ENCODE measurements at regions not wholly inside any gene's neighbourhood (a gene's known extent, or its start where the extent isn't known, plus 50 kb on each side); places are given as distances from the start of the nearest gene placed in this dataset.

- H3K4me1 ChIP-seq (ENCODE audit: control insufficient read depth, low read depth, low read length), result no peaks in the 10 kb centered on the region
These were observed 424.4 kb downstream of the C3orf38 start for GRCh38 chr3:88574146-88574545.

GRCh38 chr3:88584451-88584850, 434.7 kb downstream of the C3orf38 start:
- peaks cover 8% of the 10 kb centered on the region for H3K4me1 ChIP-seq (ENCODE audit: control insufficient read depth, low read depth, low read length)
- H3K36me3 ChIP-seq (ENCODE audit: control insufficient read depth, low read depth, low read length), result no peaks in the 10 kb centered on the region
- H3K27me3 ChIP-seq (ENCODE audit: control insufficient read depth, insufficient read depth, low read length), result no peaks in the 10 kb centered on the region
- no peak overlapping the region for H3K9ac ChIP-seq (ENCODE audit: low read length)
- no peaks in the 10 kb centered on the region for H3K9me3 ChIP-seq (ENCODE audit: control insufficient read depth, low read depth, low read length)
- H3K4me3 ChIP-seq (ENCODE audit: low read length), result no peak overlapping the region
- H3K27ac ChIP-seq (ENCODE audit: low read length), result no peak overlapping the region

More at GRCh38 chr3:88574146-88574545, 424.4 kb downstream of the C3orf38 start:
- no peaks in the 10 kb centered on the region for H3K27me3 ChIP-seq (ENCODE audit: control insufficient read depth, insufficient read depth, low read length)
- no peaks in the 10 kb centered on the region for H3K9me3 ChIP-seq (ENCODE audit: control insufficient read depth, low read depth, low read length)
- no peak overlapping the region for H3K9ac ChIP-seq (ENCODE audit: low read length)
- no peak overlapping the region for H3K27ac ChIP-seq (ENCODE audit: low read length)
- no peak overlapping the region for H3K4me3 ChIP-seq (ENCODE audit: low read length)
- no peaks in the 10 kb centered on the region for H3K36me3 ChIP-seq (ENCODE audit: control insufficient read depth, low read depth, low read length)

GRCh38 chr3:88586121-88586640, 436.4 kb downstream of the C3orf38 start:
- peaks cover 10% of the 10 kb centered on the region for H3K4me1 ChIP-seq (ENCODE audit: control insufficient read depth, low read depth, low read length)
- H3K27me3 ChIP-seq (ENCODE audit: control insufficient read depth, insufficient read depth, low read length), result no peaks in the 10 kb centered on the region
- no peak overlapping the region for H3K9ac ChIP-seq (ENCODE audit: low read length)
- H3K27ac ChIP-seq (ENCODE audit: low read length), result no peak overlapping the region
- no peak overlapping the region for H3K4me3 ChIP-seq (ENCODE audit: low read length)
- H3K9me3 ChIP-seq (ENCODE audit: control insufficient read depth, low read depth, low read length), result no peaks in the 10 kb centered on the region
- H3K36me3 ChIP-seq (ENCODE audit: control insufficient read depth, low read depth, low read length), result no peaks in the 10 kb centered on the region

GRCh38 chr3:88589138-88589537, 439.4 kb downstream of the C3orf38 start:
- Histone ChIP-seq H3K4me1 (ENCODE audit: control insufficient read depth, low read depth, low read length) (peaks cover 10% of the 10 kb centered on the region), H3K9ac (ENCODE audit: low read length) (no peak overlapping the region), H3K27ac (ENCODE audit: low read length) (no peak overlapping the region), H3K36me3 (ENCODE audit: control insufficient read depth, low read depth, low read length) (no peaks in the 10 kb centered on the region), H3K27me3 (ENCODE audit: control insufficient read depth, insufficient read depth, low read length) (no peaks in the 10 kb centered on the region), H3K4me3 (ENCODE audit: low read length) (no peak overlapping the region), H3K9me3 (ENCODE audit: control insufficient read depth, low read depth, low read length) (no peaks in the 10 kb centered on the region)

GRCh38 chr3:88595026-88595425, 445.3 kb downstream of the C3orf38 start:
- Histone ChIP-seq H3K9me3 (ENCODE audit: control insufficient read depth, low read depth, low read length) (no peaks in the 10 kb centered on the region), H3K4me1 (ENCODE audit: control insufficient read depth, low read depth, low read length) (no peaks in the 10 kb centered on the region), H3K27ac (ENCODE audit: low read length) (no peak overlapping the region), H3K4me3 (ENCODE audit: low read length) (no peak overlapping the region), H3K9ac (ENCODE audit: low read length) (no peak overlapping the region), H3K27me3 (ENCODE audit: control insufficient read depth, insufficient read depth, low read length) (no peaks in the 10 kb centered on the region), H3K36me3 (ENCODE audit: control insufficient read depth, low read depth, low read length) (no peaks in the 10 kb centered on the region)

- H3K9ac ChIP-seq (ENCODE audit: low read length), result no peak overlapping the region
- no peak overlapping the region for H3K4me3 ChIP-seq (ENCODE audit: low read length)
- no peak overlapping the region for H3K27ac ChIP-seq (ENCODE audit: low read length)
- H3K4me1 ChIP-seq (ENCODE audit: control insufficient read depth, low read depth, low read length), result no peaks in the 10 kb centered on the region
- no peaks in the 10 kb centered on the region for H3K27me3 ChIP-seq (ENCODE audit: control insufficient read depth, insufficient read depth, low read length)
- H3K9me3 ChIP-seq (ENCODE audit: control insufficient read depth, low read depth, low read length), result no peaks in the 10 kb centered on the region
- H3K36me3 ChIP-seq (ENCODE audit: control insufficient read depth, low read depth, low read length), result no peaks in the 10 kb centered on the region
These were observed 446.7 kb downstream of the C3orf38 start for GRCh38 chr3:88596451-88596850.

GRCh38 chr3:88610820-88611219, 461.1 kb downstream of the C3orf38 start:
- Histone ChIP-seq H3K36me3 (ENCODE audit: control insufficient read depth, low read depth, low read length) (no peaks in the 10 kb centered on the region), H3K27ac (ENCODE audit: low read length) (no peak overlapping the region), H3K4me1 (ENCODE audit: control insufficient read depth, low read depth, low read length) (no peaks in the 10 kb centered on the region), H3K9ac (ENCODE audit: low read length) (no peak overlapping the region), H3K9me3 (ENCODE audit: control insufficient read depth, low read depth, low read length) (no peaks in the 10 kb centered on the region), H3K4me3 (ENCODE audit: low read length) (no peak overlapping the region), H3K27me3 (ENCODE audit: control insufficient read depth, insufficient read depth, low read length) (no peaks in the 10 kb centered on the region)

- Histone ChIP-seq H3K27ac (ENCODE audit: low read length) (no peak overlapping the region), H3K9ac (ENCODE audit: low read length) (no peak overlapping the region), H3K4me3 (ENCODE audit: low read length) (no peak overlapping the region), H3K4me1 (ENCODE audit: control insufficient read depth, low read depth, low read length) (no peaks in the 10 kb centered on the region), H3K36me3 (ENCODE audit: control insufficient read depth, low read depth, low read length) (no peaks in the 10 kb centered on the region), H3K27me3 (ENCODE audit: control insufficient read depth, insufficient read depth, low read length) (no peaks in the 10 kb centered on the region), H3K9me3 (ENCODE audit: control insufficient read depth, low read depth, low read length) (no peaks in the 10 kb centered on the region)
These were observed 462.1 kb downstream of the C3orf38 start for GRCh38 chr3:88611826-88612326.

- Histone ChIP-seq H3K36me3 (ENCODE audit: control insufficient read depth, low read depth, low read length) (no peaks in the 10 kb centered on the region), H3K4me1 (ENCODE audit: control insufficient read depth, low read depth, low read length) (no peaks in the 10 kb centered on the region), H3K9ac (ENCODE audit: low read length) (no peak overlapping the region), H3K27ac (ENCODE audit: low read length) (no peak overlapping the region), H3K4me3 (ENCODE audit: low read length) (no peak overlapping the region), H3K27me3 (ENCODE audit: control insufficient read depth, insufficient read depth, low read length) (no peaks in the 10 kb centered on the region), H3K9me3 (ENCODE audit: control insufficient read depth, low read depth, low read length) (no peaks in the 10 kb centered on the region)
These were observed 466.7 kb downstream of the C3orf38 start for GRCh38 chr3:88616413-88616812.

- no peak overlapping the region for H3K27ac ChIP-seq (ENCODE audit: low read length)
- no peaks in the 10 kb centered on the region for H3K9me3 ChIP-seq (ENCODE audit: control insufficient read depth, low read depth, low read length)
- H3K9ac ChIP-seq (ENCODE audit: low read length), result no peak overlapping the region
- H3K27me3 ChIP-seq (ENCODE audit: control insufficient read depth, insufficient read depth, low read length), result no peaks in the 10 kb centered on the region
- H3K4me1 ChIP-seq (ENCODE audit: control insufficient read depth, low read depth, low read length), result no peaks in the 10 kb centered on the region
- no peak overlapping the region for H3K4me3 ChIP-seq (ENCODE audit: low read length)
- no peaks in the 10 kb centered on the region for H3K36me3 ChIP-seq (ENCODE audit: control insufficient read depth, low read depth, low read length)
These were observed 467.5 kb downstream of the C3orf38 start for GRCh38 chr3:88617283-88617682.

- H3K4me3 ChIP-seq (ENCODE audit: low read length), result no peak overlapping the region
- no peaks in the 10 kb centered on the region for H3K4me1 ChIP-seq (ENCODE audit: control insufficient read depth, low read depth, low read length)
- H3K9ac ChIP-seq (ENCODE audit: low read length), result no peak overlapping the region
- H3K9me3 ChIP-seq (ENCODE audit: control insufficient read depth, low read depth, low read length), result no peaks in the 10 kb centered on the region
- H3K27ac ChIP-seq (ENCODE audit: low read length), result no peak overlapping the region
- H3K27me3 ChIP-seq (ENCODE audit: control insufficient read depth, insufficient read depth, low read length), result no peaks in the 10 kb centered on the region
- H3K36me3 ChIP-seq (ENCODE audit: control insufficient read depth, low read depth, low read length), result no peaks in the 10 kb centered on the region
These were observed 468.4 kb downstream of the C3orf38 start for GRCh38 chr3:88618021-88618645.

GRCh38 chr3:88621586-88621985, 471.8 kb downstream of the C3orf38 start:
- Histone ChIP-seq H3K4me3 (ENCODE audit: low read length) (no peak overlapping the region), H3K9ac (ENCODE audit: low read length) (no peak overlapping the region), H3K9me3 (ENCODE audit: control insufficient read depth, low read depth, low read length) (no peaks in the 10 kb centered on the region), H3K36me3 (ENCODE audit: control insufficient read depth, low read depth, low read length) (no peaks in the 10 kb centered on the region), H3K4me1 (ENCODE audit: control insufficient read depth, low read depth, low read length) (no peaks in the 10 kb centered on the region), H3K27ac (ENCODE audit: low read length) (no peak overlapping the region), H3K27me3 (ENCODE audit: control insufficient read depth, insufficient read depth, low read length) (no peaks in the 10 kb centered on the region)

Measured in iPS-18a (cell line).